ENCODE measurements at regions not wholly inside any gene's neighbourhood (a gene's known extent, or its start where the extent isn't known, plus 50 kb on each side); places are given as distances from the start of the nearest gene placed in this dataset.

DNA sequence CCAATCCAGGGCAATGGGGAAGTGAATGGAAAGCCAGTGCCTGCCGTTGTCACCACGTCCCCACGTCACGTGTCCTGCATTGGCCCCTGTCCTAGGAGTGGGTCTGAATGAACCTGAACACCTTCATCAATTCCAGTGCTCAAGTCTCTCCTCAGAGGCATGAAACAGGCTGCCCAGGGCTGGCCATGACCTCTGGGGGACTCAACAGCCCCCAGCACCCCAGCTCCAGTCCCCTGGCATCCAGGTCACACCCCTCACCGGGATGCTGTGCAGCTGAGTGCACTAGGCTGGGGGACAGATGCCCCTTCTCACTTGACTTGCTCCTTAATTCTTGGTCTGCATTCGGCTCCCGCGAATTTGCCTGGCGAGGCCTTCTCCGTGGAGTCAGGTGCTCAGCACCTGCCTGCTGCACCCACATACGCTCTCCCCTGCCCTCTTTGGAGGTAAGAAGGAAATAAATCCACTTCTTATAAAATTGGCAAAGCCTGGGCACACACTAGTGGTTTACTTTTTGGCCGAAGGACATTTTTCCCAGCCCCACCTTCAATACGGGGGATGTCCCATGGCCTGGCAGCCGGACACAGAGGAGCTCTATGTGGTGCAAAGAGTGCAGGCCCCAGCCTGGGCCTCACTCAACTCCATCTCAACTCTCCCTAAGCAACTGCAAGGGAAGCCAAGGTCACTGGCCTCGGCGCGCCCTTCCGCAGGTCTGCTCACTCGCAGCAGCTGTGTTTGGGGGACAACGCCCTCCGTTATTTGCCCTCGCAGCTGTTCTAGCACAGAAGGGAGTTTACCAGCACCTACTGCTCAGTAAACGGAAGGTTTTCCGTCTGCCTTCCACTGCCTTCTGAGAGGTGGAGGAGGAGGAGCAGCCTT lies 77.6 kb upstream of the SHH start:
- Mint-ChIP-seq H3K27me3 (no peaks in the 10 kb centered on the region), H3K4me1 (no peaks in the 10 kb centered on the region), H3K4me3 (no peak overlapping the region), H3K27ac (no peak overlapping the region), H3K36me3 (ENCODE audit: low read depth) (no peaks in the 10 kb centered on the region), H3K9me3 (no peaks in the 10 kb centered on the region)
- no peak for DNase-seq
- intact Hi-C loops (cut with micrococcal nuclease): no loop called here

DNA sequence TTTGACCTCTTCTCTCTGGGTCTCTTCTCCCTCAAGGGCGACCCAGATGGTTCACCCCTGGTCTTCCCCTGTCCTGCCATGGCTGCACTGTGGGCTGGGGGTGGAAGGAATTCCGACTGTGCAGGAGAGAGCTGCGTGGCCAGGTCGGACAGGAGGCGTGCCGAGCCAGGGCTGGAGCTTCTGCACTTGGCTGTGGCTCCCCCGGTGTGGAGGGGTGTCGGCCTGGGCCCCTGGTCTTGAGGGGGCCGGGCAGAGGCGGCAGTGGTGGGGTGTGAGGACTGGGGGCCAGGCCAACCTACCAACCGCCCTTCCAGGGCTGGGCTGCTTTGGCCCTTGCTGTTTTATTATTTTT lies 74.9 kb upstream of the SHH start:
- DNase-seq: no peak
- H3K36me3 Mint-ChIP-seq (ENCODE audit: low read depth): no peaks in the 10 kb centered on the region
- H3K27ac Mint-ChIP-seq: no peak overlapping the region
- H3K4me3 Mint-ChIP-seq: no peak overlapping the region
- no peaks in the 10 kb centered on the region for H3K4me1 Mint-ChIP-seq
- no peaks in the 10 kb centered on the region for H3K27me3 Mint-ChIP-seq
- H3K9me3 Mint-ChIP-seq: no peaks in the 10 kb centered on the region
- intact Hi-C loops (cut with micrococcal nuclease): no loop called here

DNA sequence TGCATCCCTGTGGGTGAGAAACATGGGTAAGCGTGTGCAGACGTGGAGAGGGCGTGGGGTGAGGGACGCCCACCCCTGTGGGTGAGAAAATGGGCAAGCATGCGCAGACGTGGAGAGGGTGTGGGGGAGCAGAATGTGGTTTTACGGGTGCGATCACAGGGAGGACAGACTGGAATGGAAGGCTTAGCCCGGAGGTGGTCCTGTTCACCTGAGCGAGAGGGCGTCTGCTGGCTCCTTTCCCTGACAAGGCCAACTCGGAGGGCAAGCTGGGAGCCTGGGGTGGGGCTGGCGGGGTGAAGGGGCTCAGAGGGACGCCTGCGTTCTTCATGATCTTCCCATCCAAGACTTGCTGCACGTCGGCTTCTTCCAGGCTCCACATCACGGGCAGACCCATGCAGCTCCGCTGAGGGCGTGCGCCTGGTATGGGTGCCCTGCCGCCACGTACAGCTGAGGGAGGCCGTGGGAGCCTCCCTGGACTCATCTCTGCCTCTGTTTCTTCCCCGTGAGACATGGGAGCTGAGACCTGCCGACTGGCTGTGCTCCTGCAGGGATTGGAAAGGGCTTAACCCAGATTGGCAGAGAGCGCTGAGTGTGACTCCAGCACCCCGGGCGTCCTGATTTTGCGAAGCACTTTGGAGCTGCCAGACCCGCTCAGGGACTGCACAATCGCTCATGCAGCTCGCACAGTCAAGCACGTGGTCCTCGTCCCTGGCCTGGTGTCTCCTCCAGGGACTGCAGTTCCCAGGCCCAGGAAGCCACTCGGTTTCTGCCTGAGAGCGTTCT lies 74.3 kb upstream of the SHH start:
- Mint-ChIP-seq H3K36me3 (ENCODE audit: low read depth) (no peaks in the 10 kb centered on the region), H3K27ac (no peak overlapping the region), H3K9me3 (no peaks in the 10 kb centered on the region), H3K27me3 (no peaks in the 10 kb centered on the region), H3K4me3 (no peak overlapping the region), H3K4me1 (no peaks in the 10 kb centered on the region)
- intact Hi-C loops (cut with micrococcal nuclease): no loop called here
- DNase-seq: no peak

DNA sequence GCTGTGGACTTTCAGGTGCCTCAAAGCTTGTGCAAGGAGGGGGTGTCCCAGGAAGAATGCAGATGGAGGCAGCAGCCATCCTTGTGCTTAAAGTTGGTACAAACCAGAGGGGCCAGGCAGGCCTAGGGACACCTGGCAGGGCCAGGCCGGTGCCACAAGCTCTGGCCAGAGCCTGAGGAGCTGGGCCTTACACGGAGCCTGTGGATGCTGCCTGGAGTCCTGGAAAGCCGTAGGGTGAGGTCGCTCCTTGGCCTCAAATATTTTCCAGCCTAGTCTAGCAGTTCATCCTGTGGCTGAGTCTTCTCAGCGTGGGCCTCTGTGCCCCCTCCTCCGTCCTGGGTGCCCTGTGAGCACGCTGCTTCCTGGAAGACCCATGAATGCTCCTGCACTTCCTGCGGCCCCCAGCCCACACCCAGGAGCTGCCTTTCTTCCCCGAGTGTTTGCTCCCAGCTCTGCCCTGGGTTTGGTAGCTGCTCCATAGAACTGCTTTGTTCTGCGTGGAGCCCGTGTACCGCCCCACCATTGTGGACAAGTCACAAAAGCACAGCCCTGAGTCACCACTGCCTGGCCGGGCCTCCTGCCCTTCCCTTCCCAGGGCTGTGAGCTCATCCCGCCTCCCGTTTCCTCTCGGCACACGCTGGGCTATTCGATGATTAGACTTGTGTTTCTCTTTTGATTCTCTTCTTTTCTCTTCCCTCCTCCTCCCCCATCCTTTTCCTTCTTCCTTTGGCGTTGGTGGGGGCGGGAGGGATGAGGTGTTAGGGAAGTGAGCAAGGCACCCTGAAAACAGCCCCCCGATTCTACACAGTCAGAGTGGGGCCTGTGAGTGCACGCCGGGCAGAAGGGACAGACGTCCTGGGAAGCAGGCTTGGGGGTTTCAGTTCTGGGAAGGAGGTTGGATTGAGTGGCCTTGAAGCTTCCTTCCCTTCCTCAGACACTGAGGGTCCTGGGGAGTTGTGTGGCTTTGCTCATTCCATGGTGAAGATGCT lies 73.2 kb upstream of the SHH start:
- H3K27me3 Mint-ChIP-seq: no peaks in the 10 kb centered on the region
- H3K27ac Mint-ChIP-seq: no peak overlapping the region
- no peaks in the 10 kb centered on the region for H3K36me3 Mint-ChIP-seq (ENCODE audit: low read depth)
- H3K4me1 Mint-ChIP-seq: no peaks in the 10 kb centered on the region
- no peak for DNase-seq
- intact Hi-C loops (cut with micrococcal nuclease): no loop called here
- H3K4me3 Mint-ChIP-seq: no peak overlapping the region
- no peaks in the 10 kb centered on the region for H3K9me3 Mint-ChIP-seq

DNA sequence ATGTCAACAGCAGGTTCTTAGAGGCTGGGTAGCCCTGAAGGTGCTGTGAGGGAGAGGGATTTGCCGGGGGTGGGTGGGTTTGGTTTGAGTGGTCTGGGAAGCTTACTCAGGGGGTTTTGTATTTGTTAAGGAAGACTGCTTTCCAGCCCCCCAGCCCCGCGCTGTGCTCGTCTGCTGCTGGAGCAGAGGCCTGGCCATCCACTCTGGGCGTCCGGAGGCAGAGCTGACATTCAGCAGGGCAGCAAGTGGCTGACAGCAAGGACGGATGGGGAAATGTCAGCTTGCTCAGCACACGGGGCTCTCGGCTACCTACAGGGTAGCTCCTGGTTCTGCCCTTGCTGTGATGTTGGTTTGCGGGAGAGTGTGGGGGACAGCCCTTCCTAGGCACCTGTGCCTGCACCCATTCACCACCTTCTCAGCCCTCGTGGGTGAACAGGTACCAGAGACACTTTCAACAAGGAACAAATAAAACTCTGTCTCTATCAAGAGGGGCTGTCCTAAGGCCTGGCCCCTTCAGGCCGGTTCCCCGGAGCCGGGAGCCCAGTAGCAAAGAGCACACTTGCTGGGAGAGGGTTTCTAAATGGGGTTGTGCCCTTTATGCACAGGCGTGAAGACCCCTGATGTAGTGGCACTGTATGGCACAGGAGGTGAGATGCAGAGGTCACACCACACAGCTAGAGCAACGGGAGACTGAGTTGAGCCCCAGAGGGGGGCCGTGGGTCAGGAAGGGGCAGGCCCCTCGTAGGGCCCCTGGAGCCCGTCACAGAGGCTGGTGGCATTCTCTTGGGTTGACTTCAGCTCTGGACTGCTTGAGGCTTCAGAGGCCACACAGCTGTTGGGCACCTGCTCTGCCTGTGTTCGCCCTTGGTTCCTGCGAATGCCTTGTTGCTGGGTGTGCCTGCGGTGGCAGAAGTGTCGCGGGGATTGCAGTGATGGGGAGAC lies 72.2 kb upstream of the SHH start:
- Mint-ChIP-seq H3K4me1 (no peaks in the 10 kb centered on the region), H3K4me3 (no peak overlapping the region), H3K27me3 (peaks cover under 1% of the 10 kb centered on the region), H3K27ac (no peak overlapping the region), H3K36me3 (ENCODE audit: low read depth) (no peaks in the 10 kb centered on the region), H3K9me3 (no peaks in the 10 kb centered on the region)
- intact Hi-C loops (cut with micrococcal nuclease): no loop called here
- no peak for DNase-seq

DNA sequence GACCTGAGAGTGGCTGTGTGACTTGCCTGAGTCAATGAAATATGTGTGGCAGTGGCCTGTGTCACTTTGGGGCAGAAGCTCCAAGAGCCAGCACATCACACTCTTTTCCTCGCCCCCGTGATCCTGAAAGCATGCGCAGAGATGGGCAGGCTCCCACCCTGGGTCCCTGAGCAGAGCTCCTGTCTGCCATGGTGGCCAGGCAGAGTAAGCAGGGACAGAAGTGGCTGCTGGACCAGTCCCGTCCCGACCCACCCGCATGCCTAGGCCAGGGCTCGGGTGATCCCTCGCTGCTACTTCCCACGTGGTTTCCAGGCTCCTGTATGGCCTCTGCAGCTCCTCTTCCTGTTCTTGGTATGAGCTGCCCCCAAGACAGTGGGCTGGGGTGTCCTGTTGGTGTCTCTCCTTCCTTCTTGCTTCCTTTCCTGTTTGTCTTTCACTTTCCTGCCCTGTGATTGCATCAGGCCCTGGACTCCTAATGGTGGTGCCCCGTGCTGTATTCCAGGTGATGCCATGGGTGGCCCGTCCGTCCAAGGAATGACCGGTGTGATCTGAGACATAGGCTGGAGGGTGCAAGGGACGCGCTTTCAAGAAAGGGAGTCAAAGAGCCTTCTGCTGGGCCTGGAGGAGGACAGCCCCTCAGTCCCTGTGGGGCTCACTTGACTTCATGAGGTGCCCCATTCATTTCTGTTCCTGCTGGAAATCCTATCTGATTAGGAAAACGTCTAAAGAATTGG lies 71.4 kb upstream of the SHH start:
- Mint-ChIP-seq H3K27ac (no peak overlapping the region), H3K4me1 (no peaks in the 10 kb centered on the region), H3K27me3 (peaks cover 3% of the 10 kb centered on the region), H3K36me3 (ENCODE audit: low read depth) (no peaks in the 10 kb centered on the region), H3K9me3 (no peaks in the 10 kb centered on the region), H3K4me3 (no peak overlapping the region)
- DNase-seq: no peak
- intact Hi-C loops (cut with micrococcal nuclease): no loop called here

DNA sequence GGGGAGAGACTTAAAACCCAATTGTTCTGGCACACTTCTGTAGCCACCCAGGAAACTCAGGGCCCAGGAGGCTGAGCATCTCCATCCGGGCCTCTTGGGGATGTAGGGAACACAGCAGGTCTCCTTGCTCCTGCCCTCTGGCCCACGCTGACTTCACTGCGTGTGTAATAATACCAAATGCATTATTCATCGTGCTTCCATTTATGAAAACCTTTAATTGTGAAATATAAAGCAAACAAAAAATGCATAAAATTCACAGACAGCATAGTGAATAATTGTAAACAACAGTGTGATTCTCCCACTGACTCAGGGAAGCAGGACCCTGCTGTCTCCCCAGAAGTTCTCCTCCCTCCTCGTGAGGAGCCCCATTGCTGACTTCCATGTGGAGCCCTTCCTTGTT lies 70.3 kb upstream of the SHH start:
- no peaks in the 10 kb centered on the region for H3K36me3 Mint-ChIP-seq (ENCODE audit: low read depth)
- H3K9me3 Mint-ChIP-seq: no peaks in the 10 kb centered on the region
- H3K4me3 Mint-ChIP-seq: no peak overlapping the region
- H3K27ac Mint-ChIP-seq: no peak overlapping the region
- DNase-seq: no peak
- H3K27me3 Mint-ChIP-seq: peaks cover 3% of the 10 kb centered on the region
- no peaks in the 10 kb centered on the region for H3K4me1 Mint-ChIP-seq
- intact Hi-C loops (cut with micrococcal nuclease): no loop called here

DNA sequence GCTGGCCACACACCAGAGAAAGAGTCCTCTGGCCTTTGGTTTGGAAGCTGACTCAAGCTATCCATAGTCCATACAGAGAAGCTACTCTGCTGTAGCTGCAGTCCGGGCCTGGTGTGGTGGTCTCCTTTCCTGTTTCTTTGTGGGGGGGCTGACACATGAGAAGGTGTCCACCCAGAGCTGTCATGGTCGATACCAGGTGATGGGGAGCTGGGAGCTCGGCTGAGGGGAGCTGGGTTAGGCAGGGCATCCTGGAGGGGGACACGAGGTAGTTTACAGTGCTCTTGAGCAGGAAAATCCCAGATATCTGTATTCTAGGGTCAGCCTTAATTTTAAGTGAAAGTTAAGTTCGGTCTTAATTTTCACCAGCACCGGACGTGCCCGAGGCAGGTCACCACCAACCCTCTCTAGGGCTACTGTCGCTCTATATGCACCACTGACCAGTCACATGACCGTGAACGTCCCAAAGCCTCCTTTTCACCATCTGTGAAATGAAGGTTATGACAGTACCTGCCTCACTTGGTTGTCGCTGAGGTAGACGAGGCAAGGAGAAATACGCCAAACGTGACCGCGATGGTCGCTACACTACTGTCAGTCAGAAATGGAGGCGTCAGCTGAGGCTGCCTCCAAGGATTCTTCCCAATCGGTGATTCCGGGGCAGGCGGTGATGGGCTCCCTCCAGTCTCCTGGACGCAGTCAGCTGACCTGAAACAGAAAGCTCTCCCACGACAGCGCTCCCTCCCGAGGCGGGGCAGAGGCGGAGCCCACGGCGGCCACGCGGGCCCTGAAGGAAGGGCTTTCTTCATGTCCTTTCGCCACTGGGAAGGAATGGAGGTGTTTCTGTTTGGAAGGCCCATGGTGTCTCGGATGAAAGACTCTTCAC lies 69.4 kb upstream of the SHH start:
- no peaks in the 10 kb centered on the region for H3K36me3 Mint-ChIP-seq (ENCODE audit: low read depth)
- no peak overlapping the region for H3K27ac Mint-ChIP-seq
- peaks cover 3% of the 10 kb centered on the region for H3K27me3 Mint-ChIP-seq
- intact Hi-C loops (cut with micrococcal nuclease): no loop called here
- no peak for DNase-seq
- H3K4me1 Mint-ChIP-seq: no peaks in the 10 kb centered on the region
- H3K9me3 Mint-ChIP-seq: no peaks in the 10 kb centered on the region
- no peak overlapping the region for H3K4me3 Mint-ChIP-seq

DNA sequence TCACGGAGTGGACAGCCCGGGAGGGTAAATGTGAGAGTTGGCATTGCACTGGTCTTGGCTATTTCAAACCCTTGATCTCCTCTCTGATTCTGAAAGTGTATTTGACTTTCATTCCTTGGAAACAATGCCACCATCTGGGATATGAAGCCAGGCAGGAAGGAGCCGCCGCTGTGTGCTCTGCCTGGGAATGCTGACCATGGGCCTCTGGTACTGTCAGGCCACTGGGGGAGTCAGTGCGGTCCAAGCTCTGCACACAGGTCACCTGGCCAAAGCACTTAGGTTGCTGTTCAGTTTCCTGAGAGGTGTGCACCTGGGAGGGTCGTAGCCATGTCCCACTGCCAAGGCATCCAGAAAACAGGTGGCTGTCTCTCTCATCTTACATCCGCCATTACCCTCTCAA lies 68.5 kb upstream of the SHH start:
- Mint-ChIP-seq H3K4me1 (no peaks in the 10 kb centered on the region), H3K27me3 (peaks cover 3% of the 10 kb centered on the region), H3K27ac (no peak overlapping the region), H3K36me3 (ENCODE audit: low read depth) (no peaks in the 10 kb centered on the region), H3K4me3 (no peak overlapping the region), H3K9me3 (no peaks in the 10 kb centered on the region)
- intact Hi-C loops (cut with micrococcal nuclease): no loop called here
- DNase-seq: no peak

DNA sequence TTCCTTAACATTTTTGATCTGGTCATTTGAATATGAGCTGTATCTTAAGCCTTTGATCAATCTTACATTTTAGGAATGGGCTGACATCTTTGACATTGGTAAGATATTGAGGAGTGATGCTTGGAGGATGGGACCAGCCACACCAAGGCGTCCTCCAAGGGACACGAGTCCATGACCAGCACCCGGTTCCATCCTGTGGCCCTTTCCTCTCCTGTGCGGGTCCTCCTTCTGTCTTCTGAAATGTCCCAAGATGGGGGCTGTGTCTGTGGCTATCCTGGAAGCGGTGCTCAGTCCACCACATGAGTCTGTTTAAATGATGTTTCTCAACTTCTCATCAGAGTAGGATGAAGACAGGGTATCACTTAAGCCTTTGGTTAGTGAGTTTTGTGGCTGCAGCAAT lies 67.3 kb upstream of the SHH start:
- intact Hi-C loops (cut with micrococcal nuclease): no loop called here
- peaks cover 3% of the 10 kb centered on the region for H3K27me3 Mint-ChIP-seq
- no peaks in the 10 kb centered on the region for H3K4me1 Mint-ChIP-seq
- H3K36me3 Mint-ChIP-seq (ENCODE audit: low read depth): no peaks in the 10 kb centered on the region
- no peak for DNase-seq
- H3K27ac Mint-ChIP-seq: no peak overlapping the region
- H3K4me3 Mint-ChIP-seq: no peak overlapping the region
- H3K9me3 Mint-ChIP-seq: no peaks in the 10 kb centered on the region

DNA sequence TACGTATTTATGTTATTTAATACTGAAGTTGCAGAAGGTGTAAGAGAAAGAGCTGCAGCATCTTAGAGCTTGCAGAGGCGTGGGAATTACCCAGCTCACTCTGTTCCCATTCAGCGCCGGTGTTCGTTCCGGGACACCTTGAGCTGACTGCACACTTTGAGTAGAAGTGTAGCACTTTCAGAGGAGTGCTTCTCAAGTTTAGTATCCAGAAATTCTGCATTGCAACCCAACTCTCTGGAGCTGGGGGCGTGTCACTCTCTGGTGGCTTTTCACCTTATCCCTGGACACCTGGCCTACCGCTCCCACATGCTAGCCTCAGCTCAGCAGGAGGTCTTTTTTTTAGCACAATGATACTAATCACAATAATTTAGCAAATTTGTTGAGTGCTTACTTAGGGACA lies 66.4 kb upstream of the SHH start:
- Mint-ChIP-seq H3K36me3 (ENCODE audit: low read depth) (no peaks in the 10 kb centered on the region), H3K4me3 (no peak overlapping the region), H3K27me3 (peaks cover 5% of the 10 kb centered on the region), H3K27ac (no peak overlapping the region), H3K4me1 (no peaks in the 10 kb centered on the region), H3K9me3 (no peaks in the 10 kb centered on the region)
- DNase-seq: no peak
- intact Hi-C loops (cut with micrococcal nuclease): no loop called here

DNA sequence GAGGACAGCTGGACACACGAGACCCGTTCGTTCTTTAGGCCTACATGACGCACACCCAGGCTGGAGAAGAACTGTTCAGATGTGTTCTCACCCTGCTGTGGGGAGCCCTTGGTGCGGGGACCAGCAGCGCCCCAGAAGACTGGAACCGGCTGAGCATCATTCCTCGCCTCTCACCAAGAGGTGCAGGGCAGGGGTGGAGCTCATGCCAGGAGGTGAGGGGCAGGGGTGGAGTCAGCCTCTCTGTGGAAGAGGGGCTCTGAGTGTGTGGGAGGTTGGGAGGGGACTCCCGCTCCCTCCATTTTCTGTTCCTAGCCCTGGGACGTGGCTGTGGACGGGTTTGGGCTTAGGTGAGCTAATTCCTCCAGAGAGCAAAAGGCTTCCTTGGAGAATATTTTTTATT lies 66.0 kb upstream of the SHH start:
- Mint-ChIP-seq H3K27ac (no peak overlapping the region), H3K36me3 (ENCODE audit: low read depth) (no peaks in the 10 kb centered on the region), H3K4me3 (no peak overlapping the region), H3K4me1 (no peaks in the 10 kb centered on the region), H3K9me3 (no peaks in the 10 kb centered on the region), H3K27me3 (peaks cover 6% of the 10 kb centered on the region)
- intact Hi-C loops (cut with micrococcal nuclease): no loop called here
- DNase-seq: no peak
